Stimulated activated CD4-positive, alpha-beta T cell treated with anti-CD3 and anti-CD28 coated beads, Interleukin-1b, Interleukin-23, amount 100 ng/mL, for 1 hour (primary cell): ENCODE measurements at regions not wholly inside any gene's neighbourhood (a gene's known extent, or its start where the extent isn't known, plus 50 kb on each side); places are given as distances from the start of the nearest gene placed in this dataset.

ENCODE experiments used
- DNase-seq, 2 donors: peaks; one replicate each; pipeline ENCODE4 v3.0.0-alpha.2; 2020; ENCODE audit warnings: low read depth in 2 of 2

- no peak for DNase-seq
Observed at GRCh38 chr3:193929921-193930646, 205.9 kb upstream of the HES1 start.

GRCh38 chr3:193932136-193932535 is 203.8 kb upstream of the HES1 start:
- DNase-seq, result no peak

DNA sequence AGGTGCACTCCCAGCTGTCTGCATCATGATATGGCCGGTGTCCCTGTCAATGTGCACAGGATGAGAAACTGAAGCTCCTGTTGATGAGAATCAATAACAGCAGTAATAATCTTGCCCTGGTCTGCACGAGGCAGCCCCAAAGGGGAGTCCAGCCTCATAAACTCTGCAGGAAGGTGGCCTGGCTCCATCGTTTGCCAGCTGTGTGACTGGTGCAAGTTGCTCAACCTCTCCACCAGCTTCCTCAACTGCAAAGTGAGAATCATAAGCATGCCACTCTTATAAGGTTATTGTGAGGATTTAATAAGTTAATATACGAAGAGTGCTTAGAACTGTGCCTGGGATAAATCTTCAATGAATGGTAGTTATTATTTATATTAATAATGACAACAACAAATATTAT is 203.4 kb upstream of the HES1 start:
- DNase-seq, result no peak

- DNase-seq, result no peak
Observed at GRCh38 chr3:193933451-193933850, 202.5 kb upstream of the HES1 start.

- DNase-seq, result no peak
Observed at GRCh38 chr3:193935916-193936315, 200.0 kb upstream of the HES1 start.

- DNase-seq, result no peak
Observed at GRCh38 chr3:193938613-193939012, 197.3 kb upstream of the HES1 start.

- DNase-seq, result no peak
Observed at GRCh38 chr3:193939527-193939926, 196.4 kb upstream of the HES1 start.

DNA sequence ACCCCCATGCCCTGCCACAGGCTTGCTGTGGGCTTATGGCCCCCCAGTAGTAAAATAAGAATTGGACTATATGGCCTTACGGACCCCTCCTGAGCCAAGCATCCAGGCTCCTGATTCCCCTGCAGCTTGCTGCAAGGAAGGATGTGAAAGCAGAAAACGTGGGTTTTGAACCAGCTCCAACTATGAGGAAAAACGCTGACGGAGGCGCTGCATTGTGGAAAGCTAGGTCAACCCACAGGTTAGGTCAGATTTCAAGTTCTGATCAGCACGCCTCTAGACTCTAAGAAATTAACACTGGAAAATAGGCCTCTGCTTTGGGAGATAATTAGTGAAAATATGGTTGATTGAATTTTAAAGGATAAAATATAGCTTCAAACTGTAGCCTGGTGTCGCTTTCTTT is 195.4 kb upstream of the HES1 start:
- no peak for DNase-seq

DNA sequence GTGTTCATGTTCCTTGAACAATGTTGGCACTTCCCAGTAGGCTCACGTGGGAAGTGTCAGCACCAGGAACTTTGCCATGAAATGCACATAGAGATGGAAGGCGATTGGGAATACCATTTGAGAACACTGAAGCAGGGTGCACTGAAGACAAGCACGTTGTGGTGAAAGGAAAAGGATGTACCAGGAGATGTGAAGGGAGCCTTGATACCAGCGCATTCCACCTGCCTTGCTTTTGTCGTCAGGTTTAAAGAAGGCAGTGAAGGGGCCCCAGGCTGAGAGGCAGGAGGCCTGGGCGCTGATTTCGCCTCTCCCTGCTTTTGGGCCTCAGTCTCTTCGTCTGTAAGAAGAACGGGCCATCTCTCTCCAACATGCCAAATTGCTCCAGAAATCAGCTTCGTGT is 194.5 kb upstream of the HES1 start:
- DNase-seq, result no peak

GRCh38 chr3:193942516-193943055 is 193.4 kb upstream of the HES1 start:
- DNase-seq, result no peak

DNA sequence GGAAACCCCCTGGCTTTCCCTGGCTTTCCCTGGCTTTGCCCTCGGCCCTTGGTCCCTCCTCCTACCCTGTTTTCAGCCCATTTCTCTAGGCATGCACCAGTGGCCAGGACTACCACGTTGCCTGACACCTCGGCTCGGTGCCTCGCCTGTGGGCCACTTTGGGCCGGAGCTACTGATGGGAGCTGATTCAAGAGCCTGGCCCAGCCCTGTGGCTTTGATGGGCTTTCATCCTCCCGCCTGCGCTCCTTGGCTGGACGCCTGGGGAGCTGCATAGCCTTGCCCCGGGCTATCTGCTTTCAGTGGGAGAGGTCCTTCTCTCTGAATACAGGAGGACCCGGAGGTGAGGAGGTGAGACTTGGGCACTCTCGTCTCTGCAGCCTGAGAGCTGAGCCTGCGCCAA is 192.7 kb upstream of the HES1 start:
- DNase-seq, result no peak

DNA sequence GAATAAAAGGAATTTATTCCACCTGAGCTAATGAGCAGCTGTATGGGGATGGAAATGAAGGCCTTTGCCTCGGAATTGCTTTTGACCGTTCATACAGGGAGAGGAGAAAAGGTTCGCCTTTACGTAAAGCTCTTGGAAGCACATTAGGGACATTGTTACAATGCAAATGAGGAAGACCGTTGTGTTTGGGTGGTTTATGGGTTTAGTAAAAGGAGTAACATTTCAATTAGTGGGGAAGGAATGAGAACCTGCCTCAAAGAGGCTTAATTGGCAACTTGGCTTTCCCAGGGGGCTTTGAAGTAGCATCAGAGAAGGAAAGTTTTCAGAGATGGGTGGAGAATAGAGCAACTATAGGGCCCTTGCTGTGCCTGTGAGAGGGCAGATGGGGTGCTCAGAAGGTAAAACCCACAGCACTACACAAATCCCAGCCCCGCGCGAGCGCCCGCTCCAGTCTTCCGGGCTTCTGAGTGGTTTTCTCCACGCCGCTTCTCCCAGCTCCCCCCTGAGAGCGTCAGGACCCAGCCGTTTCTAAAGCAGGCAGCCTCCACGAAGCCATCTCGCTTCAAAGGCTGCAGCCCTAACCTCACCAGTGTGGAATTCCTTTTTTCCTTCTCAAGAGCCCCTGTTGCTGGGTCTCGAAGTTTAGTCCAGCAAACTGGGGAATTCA is 192.0 kb upstream of the HES1 start:
- DNase-seq, result no peak

DNA sequence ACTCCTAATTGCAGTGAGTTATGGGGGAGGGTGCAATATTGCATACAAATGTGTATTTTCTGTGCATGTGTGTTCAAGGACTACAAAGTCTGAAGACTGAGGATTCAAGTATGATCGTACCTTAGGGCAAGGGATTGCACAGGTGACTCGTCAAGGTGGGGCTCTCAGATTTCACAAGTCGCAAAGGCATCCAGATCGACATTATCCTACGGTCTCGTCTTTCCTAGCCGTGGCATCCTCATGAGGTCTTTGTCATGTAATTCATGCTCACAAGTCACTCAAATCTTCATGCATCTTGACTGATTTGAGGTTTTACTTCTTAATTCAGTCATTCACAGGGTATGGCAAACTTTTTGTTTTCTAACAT is 191.4 kb upstream of the HES1 start:
- DNase-seq, result no peak

DNA sequence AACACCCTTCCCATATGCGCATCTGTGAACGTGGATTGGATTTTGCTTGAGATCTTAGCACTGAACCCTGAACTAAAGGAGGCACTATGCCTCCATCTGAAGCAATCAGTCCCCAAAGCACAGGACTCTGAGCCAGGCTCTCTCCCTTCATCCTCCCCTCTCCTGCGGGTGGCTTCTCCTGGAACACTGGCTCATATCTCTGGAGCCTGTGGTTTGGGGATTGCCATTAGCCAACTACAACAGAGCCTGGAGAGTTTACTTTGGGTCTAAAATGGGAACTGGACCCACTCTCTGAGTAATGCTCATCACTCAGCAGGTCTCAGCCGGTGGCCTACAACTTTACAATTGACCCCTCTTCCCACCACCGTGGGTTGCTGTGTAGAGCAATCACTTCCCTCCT is 190.8 kb upstream of the HES1 start:
- DNase-seq, result no peak

- DNase-seq, result no peak
Observed at GRCh38 chr3:193946945-193947344, 189.0 kb upstream of the HES1 start.

DNA sequence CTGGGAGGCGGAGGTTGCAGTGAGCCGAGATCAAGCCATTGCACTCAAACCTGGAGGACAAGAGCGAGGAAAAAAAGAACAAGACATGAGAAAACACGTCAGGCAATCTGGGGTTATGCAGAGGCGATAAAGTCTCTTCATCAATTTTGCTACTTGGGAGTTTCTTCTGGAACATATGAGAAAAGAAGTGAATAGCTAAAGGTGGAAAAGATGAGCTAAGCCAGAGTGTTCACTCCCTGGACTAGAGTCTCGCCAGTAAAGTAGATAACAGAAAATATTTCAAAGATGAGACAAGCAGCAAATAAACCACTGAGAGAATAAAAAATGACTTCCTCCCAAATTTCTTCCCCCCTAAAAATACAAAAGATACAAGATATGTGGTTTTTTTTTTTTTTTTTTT is 188.4 kb upstream of the HES1 start:
- DNase-seq, result no peak

DNA sequence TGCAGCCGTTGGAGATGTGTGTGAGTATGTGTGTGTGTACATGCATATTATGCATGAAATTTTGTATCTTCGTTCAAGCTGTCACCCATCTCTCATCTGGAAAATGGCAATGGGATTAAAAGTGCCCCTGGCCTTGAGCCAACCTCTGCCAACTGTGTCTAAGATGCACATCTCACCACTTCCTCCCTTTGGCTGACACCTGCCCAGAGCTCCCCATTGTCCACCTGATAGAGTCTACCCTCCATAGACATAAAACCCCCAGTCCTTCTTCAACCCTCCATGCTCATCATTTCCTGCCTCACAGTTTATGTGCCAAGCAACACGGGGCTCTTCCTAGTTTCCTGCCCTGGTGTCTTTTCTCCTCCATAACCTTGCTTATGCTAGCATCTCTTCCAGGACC is 187.5 kb upstream of the HES1 start:
- DNase-seq, result no peak

DNA sequence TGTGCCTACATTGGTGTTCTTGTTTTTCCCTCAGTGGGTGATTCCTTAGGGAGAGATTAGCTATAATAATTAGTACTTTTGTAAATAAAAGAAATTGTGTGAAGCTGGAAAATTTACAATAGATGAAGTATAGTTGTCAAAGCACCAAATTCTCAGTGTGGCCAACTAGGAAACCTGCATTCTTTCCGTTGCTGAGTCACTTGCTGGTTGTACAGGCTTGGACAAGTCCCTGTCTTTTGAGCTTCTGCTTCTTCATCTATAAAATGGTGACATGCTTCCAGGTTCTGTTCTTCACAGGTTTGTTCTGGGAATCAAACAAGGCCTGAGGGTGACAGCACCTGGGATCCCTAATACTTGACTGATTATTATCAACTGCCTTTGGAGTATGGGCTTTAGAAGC is 184.1 kb upstream of the HES1 start:
- no peak for DNase-seq

DNA sequence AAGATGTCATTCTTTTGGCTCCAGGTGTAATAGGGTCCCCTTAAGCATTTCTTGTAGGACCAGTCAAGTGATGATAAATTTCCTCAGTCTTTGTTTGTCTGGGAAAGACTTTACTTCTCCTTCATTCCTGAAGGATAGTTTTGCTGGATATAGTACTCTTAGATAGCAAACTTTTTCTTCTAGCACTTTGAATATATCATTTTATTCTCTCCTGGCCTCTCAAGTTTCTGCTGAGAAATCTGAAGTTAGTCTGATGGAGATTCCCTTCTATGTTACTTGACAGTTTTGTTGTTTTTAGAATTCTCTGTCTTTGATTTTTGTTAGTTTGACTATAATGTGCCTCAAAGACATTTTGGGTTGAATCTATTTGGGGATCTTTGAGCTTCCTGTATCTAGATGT is 181.2 kb upstream of the HES1 start:
- no peak for DNase-seq

- no peak for DNase-seq
Observed at GRCh38 chr3:193955719-193956118, 180.2 kb upstream of the HES1 start.

- no peak for DNase-seq
Observed at GRCh38 chr3:193959861-193960260, 176.1 kb upstream of the HES1 start.

- no peak for DNase-seq
Observed at GRCh38 chr3:193960487-193961274, 175.3 kb upstream of the HES1 start.
